ENCODE measurements at regions not wholly inside any gene's neighbourhood (a gene's known extent, or its start where the extent isn't known, plus 50 kb on each side); places are given as distances from the start of the nearest gene placed in this dataset.

DNA sequence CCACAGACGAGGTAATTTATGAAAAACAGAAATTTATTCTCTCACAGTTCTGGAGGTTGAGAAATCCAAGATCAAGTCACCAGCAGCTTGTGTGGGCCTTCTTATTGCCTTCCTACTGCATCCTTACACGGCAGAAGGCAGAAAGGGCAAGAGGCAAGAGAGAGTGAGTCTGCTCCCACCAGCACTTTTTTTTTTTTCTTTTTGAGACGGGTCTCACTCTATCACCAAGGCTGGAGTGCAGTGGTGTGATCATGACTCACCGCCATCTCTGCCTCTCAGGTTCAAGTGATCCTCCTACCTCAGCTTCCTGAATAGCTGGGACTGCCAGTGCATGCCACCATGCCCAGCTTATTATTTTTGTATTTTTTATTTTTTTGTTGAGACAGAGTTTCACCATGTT, 78.5 kb upstream of the HK2 start:
- Histone ChIP-seq H3K36me3 (ENCODE audit: insufficient read depth, low read length, poor library complexity, severe bottlenecking) (no peaks in the 10 kb centered on the region), H3K27ac (ENCODE audit: low read depth, low read length, poor library complexity, severe bottlenecking) (no peak overlapping the region), H3K9me3 (ENCODE audit: low read depth, low read length, poor library complexity, severe bottlenecking) (peaks cover 6% of the 10 kb centered on the region), H3K27me3 (replicated peaks; ENCODE audit: insufficient read depth, low read depth, low read length, poor library complexity) (no peaks in the 10 kb centered on the region), H3K4me1 (ENCODE audit: insufficient read depth, low read length, poor library complexity, severe bottlenecking) (no peaks in the 10 kb centered on the region), H3K4me3 (ENCODE audit: low read depth, low read length, poor library complexity, severe bottlenecking) (no peak overlapping the region)
- TF ChIP-seq, protein P1, sequence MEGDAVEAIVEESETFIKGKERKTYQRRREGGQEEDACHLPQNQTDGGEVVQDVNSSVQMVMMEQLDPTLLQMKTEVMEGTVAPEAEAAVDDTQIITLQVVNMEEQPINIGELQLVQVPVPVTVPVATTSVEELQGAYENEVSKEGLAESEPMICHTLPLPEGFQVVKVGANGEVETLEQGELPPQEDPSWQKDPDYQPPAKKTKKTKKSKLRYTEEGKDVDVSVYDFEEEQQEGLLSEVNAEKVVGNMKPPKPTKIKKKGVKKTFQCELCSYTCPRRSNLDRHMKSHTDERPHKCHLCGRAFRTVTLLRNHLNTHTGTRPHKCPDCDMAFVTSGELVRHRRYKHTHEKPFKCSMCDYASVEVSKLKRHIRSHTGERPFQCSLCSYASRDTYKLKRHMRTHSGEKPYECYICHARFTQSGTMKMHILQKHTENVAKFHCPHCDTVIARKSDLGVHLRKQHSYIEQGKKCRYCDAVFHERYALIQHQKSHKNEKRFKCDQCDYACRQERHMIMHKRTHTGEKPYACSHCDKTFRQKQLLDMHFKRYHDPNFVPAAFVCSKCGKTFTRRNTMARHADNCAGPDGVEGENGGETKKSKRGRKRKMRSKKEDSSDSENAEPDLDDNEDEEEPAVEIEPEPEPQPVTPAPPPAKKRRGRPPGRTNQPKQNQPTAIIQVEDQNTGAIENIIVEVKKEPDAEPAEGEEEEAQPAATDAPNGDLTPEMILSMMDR (conservative IDR thresholded peaks at IDR 0.05; ENCODE audit: low read depth, low read length), result no peak
- TF ChIP-seq EZH2 (IDR thresholded peaks at IDR 0.05; ENCODE audit: borderline replicate concordance, low read depth, low read length, poor library complexity, severe bottlenecking), result no peak
- BruUV-seq (replicated peaks), result no TSS peak
- no peak for DNase-seq (ENCODE audit: low spot score)
- POLR2A ChIA-PET (ENCODE audit: low non-redundant PET), result no interaction called here
- intact Hi-C loops (cut with micrococcal nuclease; ENCODE audit: unreplicated experiment), result no loop called here
- CTCF ChIA-PET, result no interaction called here

GRCh38 chr2:74756356-74756890, 77.5 kb upstream of the HK2 start:
- H3K36me3 ChIP-seq (ENCODE audit: insufficient read depth, low read length, poor library complexity, severe bottlenecking), result no peaks in the 10 kb centered on the region
- POLR2A ChIA-PET (ENCODE audit: low non-redundant PET), result no interaction called here
- intact Hi-C loops (cut with micrococcal nuclease; ENCODE audit: unreplicated experiment), result no loop called here
- H3K4me3 ChIP-seq (ENCODE audit: low read depth, low read length, poor library complexity, severe bottlenecking), result no peak overlapping the region
- CTCF ChIA-PET, result no interaction called here
- no peaks in the 10 kb centered on the region for H3K27me3 ChIP-seq (replicated peaks; ENCODE audit: insufficient read depth, low read depth, low read length, poor library complexity)
- no TSS peak for BruUV-seq (replicated peaks)
- peaks cover 6% of the 10 kb centered on the region for H3K9me3 ChIP-seq (ENCODE audit: low read depth, low read length, poor library complexity, severe bottlenecking)
- no peak overlapping the region for H3K27ac ChIP-seq (ENCODE audit: low read depth, low read length, poor library complexity, severe bottlenecking)
- H3K4me1 ChIP-seq (ENCODE audit: insufficient read depth, low read length, poor library complexity, severe bottlenecking), result no peaks in the 10 kb centered on the region
- no peak for DNase-seq (ENCODE audit: low spot score)
- no peak for TF ChIP-seq EZH2 (IDR thresholded peaks at IDR 0.05; ENCODE audit: borderline replicate concordance, low read depth, low read length, poor library complexity, severe bottlenecking)

- ChIA-PET CTCF (interaction anchor here (0.6 kb wide), 1 partner anchor 193 kb away, joined by 3 read pairs; no protein-coding TSS in a partner anchor), POLR2A (ENCODE audit: low non-redundant PET) (no interaction called here)
These were observed 73.9 kb upstream of the HK2 start for GRCh38 chr2:74759986-74760385.

More at GRCh38 chr2:74759986-74760385, 73.9 kb upstream of the HK2 start:
- BruUV-seq (replicated peaks), result no TSS peak
- peaks cover 6% of the 10 kb centered on the region for H3K9me3 ChIP-seq (ENCODE audit: low read depth, low read length, poor library complexity, severe bottlenecking)
- no peaks in the 10 kb centered on the region for H3K27me3 ChIP-seq (replicated peaks; ENCODE audit: insufficient read depth, low read depth, low read length, poor library complexity)
- no peak overlapping the region for H3K4me3 ChIP-seq (ENCODE audit: low read depth, low read length, poor library complexity, severe bottlenecking)
- TF ChIP-seq, protein P1 (conservative IDR thresholded peaks at IDR 0.05; ENCODE audit: low read depth, low read length), result no peak
- TF ChIP-seq EZH2 (IDR thresholded peaks at IDR 0.05; ENCODE audit: borderline replicate concordance, low read depth, low read length, poor library complexity, severe bottlenecking), result no peak
- peaks cover 5% of the 10 kb centered on the region for H3K4me1 ChIP-seq (ENCODE audit: insufficient read depth, low read length, poor library complexity, severe bottlenecking)
- no peak overlapping the region for H3K27ac ChIP-seq (ENCODE audit: low read depth, low read length, poor library complexity, severe bottlenecking)
- intact Hi-C loops (cut with micrococcal nuclease; ENCODE audit: unreplicated experiment), result no loop called here
- DNase-seq (ENCODE audit: low spot score), result no peak
- no peaks in the 10 kb centered on the region for H3K36me3 ChIP-seq (ENCODE audit: insufficient read depth, low read length, poor library complexity, severe bottlenecking)
